H4 (cell line): ENCODE measurements at regions not wholly inside any gene's neighbourhood (a gene's known extent, or its start where the extent isn't known, plus 50 kb on each side); places are given as distances from the start of the nearest gene placed in this dataset.

ENCODE experiments used
- DNase-seq: peaks from one replicate; pipeline ENCODE4 v3.0.0-alpha.2; 2015; ENCODE audit warnings: low spot score

GRCh38 chrY:14139521-14139920 lies 83.5 kb downstream of the VCY1B start:
- DNase-seq, result no peak

GRCh38 chrY:14145614-14146013 lies 89.6 kb downstream of the VCY1B start:
- peak; percentile 1 for DNase-seq

- DNase-seq, result no peak
Observed at GRCh38 chrY:14182776-14183175, 126.7 kb downstream of the VCY1B start.

- no peak for DNase-seq
Observed at GRCh38 chrY:14222014-14222413, 166.0 kb downstream of the VCY1B start.

GRCh38 chrY:14231703-14232102 lies 175.7 kb downstream of the VCY1B start:
- DNase-seq, result no peak

GRCh38 chrY:14235070-14235469 lies 179.0 kb downstream of the VCY1B start:
- no peak for DNase-seq

- DNase-seq, result no peak
Observed at GRCh38 chrY:14238277-14238676, 182.2 kb downstream of the VCY1B start.

GRCh38 chrY:14246948-14247347 lies 190.9 kb downstream of the VCY1B start:
- DNase-seq, result peak; percentile 83

- no peak for DNase-seq
Observed at GRCh38 chrY:14248878-14249576, 193.0 kb downstream of the VCY1B start.

GRCh38 chrY:14255965-14256816 lies 200.2 kb downstream of the VCY1B start:
- peak; percentile 24 for DNase-seq

- DNase-seq, result no peak
Observed at GRCh38 chrY:14256817-14257168, 200.8 kb downstream of the VCY1B start.

GRCh38 chrY:14277029-14277428 lies 221.0 kb downstream of the VCY1B start:
- no peak for DNase-seq

GRCh38 chrY:14290656-14291375 lies 233.5 kb upstream of the NLGN4Y start:
- peak; percentile 56 for DNase-seq

- DNase-seq, result no peak
Observed at GRCh38 chrY:14292382-14292781, 231.9 kb upstream of the NLGN4Y start.

- no peak for DNase-seq
Observed at GRCh38 chrY:14300775-14301174, 223.6 kb upstream of the NLGN4Y start.

GRCh38 chrY:14301552-14301951 lies 222.8 kb upstream of the NLGN4Y start:
- no peak for DNase-seq

GRCh38 chrY:14328677-14329345 lies 195.5 kb upstream of the NLGN4Y start:
- peak; percentile 72 for DNase-seq

- DNase-seq, result no peak
Observed at GRCh38 chrY:14330362-14330761, 194.0 kb upstream of the NLGN4Y start.

GRCh38 chrY:14339524-14339923 lies 184.8 kb upstream of the NLGN4Y start:
- DNase-seq, result no peak

GRCh38 chrY:14340459-14341143 lies 183.7 kb upstream of the NLGN4Y start:
- peak; percentile 83 for DNase-seq

- DNase-seq, result peak; percentile 25
Observed at GRCh38 chrY:14344648-14345333, 179.5 kb upstream of the NLGN4Y start.
